ENCODE measurements at regions not wholly inside any gene's neighbourhood (a gene's known extent, or its start where the extent isn't known, plus 50 kb on each side); places are given as distances from the start of the nearest gene placed in this dataset.

DNA sequence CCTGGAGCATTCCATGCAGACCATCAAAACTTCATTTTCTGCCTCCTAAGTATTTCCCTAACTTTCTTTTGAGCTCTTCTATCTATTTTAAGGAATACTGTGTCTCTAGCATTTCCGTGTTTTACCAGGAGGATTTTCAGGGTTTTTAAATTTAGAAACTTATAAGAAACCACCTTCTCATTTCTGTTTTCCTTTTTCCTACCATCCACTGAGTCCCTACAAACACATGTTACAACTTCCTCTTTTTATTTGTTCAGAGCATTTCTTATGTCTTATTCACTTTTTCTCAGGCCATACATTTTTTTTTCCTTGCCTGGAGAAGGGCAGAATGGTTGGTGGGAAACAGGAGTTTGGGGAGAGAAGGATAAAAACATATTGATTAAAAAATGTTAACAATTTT lies 130.0 kb upstream of the BMP5 start:
- DNase-seq (ENCODE audit: low read depth in 2 of 3, low spot score in 2 of 3), result peak in 1 of 3 donors; percentile 27

DNA sequence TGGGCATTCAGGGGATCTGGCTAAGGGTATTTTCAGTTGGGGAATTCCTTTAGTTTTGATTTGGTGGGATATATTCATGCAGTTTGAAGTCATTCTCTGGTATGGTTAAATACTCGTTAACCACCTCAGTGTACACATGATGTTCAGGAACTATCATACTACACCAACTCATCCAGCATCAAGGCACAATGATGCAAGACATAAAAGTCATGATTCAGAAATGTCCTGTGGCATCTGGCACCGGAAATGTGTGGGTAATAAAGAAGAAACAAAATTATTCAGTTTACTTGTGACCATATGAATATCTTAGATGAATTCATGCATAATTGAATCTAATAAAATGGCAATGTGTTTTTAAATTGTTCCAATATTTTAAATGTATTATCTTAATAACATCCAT lies 129.0 kb upstream of the BMP5 start:
- DNase-seq (ENCODE audit: low read depth in 2 of 3, low spot score in 2 of 3), result no peak

DNA sequence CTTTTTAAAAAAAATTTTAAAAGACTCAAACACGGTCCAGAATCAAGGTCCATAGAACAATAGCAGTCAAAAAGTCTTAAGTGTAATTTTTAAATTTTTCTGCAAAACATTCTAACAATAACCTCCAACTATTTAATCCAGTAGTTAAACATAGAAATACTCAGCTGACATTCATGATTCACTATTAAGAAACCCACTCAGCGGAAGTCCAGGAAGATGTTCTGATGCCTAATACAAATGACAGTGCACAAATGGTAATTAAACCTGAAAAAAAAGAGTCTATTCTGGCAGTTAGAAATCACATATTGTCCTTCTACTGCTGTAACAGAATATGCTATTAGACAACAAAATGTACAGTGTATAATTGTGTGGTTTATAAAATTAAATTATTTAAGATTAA lies 128.2 kb upstream of the BMP5 start:
- no peak for DNase-seq (ENCODE audit: low read depth in 2 of 3, low spot score in 2 of 3)

DNA sequence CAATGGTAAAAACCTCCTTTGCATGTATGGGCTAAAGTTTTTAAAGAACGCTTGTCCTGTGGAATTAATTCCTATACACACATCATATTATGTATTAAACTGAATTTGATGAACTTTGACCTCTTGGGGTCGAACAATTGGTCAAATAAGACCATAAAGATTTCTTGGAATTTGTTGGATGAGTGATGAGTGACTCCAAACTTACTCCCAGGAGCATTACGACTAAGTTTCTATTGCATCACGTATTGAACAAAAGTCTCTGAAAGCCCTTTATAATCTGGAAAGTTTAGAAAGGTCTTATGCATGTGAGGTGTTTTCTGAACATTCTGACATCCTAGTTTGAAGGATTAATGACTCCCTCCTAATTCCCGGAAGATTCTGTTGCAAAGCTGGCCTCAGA lies 126.9 kb upstream of the BMP5 start:
- no peak for DNase-seq (ENCODE audit: low read depth in 2 of 3, low spot score in 2 of 3)

DNA sequence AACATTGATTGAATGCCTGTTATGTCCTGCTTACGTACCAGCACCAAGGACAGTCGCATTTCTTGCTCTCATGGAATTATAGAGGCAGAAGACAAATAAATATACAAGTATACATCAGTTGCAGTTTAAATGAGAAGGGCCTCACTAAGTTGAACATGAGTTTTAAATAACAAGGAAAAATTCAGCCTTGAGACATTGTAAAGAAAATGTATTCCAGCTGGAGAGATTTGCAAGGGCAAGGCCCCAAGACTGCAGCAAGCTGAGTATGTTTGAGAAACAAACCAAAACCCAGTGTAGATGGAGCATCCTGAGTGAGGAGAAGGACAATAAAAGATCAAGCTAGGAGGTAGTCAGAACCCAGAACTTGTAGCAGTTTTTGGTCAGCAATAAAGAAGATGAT lies 123.2 kb upstream of the BMP5 start:
- no peak for DNase-seq (ENCODE audit: low read depth in 2 of 3, low spot score in 2 of 3)

DNA sequence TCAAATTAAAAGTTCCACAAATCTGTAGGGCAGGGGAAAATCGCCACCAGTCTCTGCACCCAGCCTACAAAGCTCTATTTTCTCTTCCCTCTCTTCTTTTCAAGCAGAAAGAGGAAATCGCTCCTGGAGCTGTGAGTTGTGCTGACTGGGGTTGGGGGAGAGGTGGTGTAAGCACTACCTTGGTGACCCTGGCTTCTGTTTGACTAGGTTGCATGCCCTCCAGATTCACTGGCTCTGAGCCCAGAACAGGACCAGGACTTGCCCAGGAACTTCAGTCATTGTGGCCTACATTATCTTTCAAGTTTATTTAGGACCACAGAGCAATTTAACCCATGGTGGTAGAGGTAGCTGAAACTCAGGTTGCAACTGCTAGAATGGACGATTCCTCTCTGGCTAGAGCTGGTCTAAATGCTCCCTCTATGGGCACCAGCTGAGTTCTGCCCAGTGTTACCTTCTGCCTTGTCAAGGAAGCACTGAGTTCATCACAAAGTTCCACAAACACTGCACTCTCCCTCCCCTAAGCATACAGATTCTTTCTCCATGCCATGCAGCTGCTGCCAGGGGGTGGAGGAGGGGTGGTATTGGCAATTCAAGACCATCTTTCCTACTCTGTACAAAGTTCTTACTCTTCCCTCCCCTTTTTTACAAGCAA lies 122.0 kb upstream of the BMP5 start:
- DNase-seq (ENCODE audit: low read depth in 2 of 3, low spot score in 2 of 3), result no peak

DNA sequence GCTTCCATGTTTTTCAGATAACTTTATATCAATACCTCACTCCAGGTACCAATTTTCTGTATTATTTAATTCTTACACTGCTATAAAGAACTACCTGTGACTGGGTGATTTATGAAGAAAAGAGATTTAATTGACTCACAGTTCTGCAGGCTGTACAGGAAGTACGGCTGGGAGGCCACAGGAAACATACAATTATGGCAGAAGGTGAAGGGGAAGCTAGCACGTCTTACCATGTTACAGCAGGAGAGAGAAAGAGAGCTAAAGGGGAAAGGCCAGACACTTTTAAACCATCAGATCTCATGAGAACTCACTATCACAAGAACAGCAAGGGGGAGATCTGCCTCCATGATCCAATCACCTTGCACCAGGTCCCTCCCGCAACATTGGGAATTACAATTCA lies 119.1 kb upstream of the BMP5 start:
- peak in 1 of 3 donors; percentile 29 for DNase-seq (ENCODE audit: low read depth in 2 of 3, low spot score in 2 of 3)

DNA sequence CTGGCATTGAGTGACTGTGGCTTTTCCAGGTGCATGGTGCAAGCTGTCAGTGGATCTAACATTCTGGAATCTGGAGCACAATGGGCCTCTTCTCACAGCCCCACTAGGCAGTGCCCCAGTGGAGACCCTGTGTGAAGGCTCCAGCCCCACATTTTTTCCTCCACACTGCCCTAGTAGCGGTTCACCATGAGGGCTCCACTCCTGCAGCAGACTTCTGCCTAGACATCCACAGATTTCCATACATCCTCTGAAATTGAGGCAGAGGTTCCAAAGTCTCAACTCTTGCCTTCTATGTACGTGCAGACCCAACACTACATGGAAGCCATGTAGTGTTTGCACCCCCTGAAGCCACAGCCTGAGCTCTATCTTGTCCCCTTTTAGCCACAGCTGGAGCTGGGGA lies 118.0 kb upstream of the BMP5 start:
- DNase-seq (ENCODE audit: low read depth in 2 of 3, low spot score in 2 of 3), result no peak

DNA sequence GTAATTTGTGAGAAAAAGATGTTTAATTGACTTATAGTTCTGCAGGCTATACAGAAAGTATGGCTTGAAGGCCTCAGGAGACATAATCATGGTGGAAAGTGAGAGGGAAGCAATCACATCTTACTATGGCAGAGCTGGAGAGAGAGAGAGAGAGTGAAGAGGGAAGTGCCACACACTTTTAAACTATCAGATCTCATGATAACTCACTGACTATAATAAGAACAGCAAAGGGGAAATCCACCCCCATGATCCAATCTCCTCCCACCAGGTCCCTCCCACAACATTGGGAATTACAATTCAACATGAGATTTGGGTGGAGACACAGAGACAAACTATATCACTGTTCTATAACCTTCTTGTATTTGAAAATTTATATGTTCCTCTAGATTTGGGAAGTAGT lies 117.2 kb upstream of the BMP5 start:
- no peak for DNase-seq (ENCODE audit: low read depth in 2 of 3, low spot score in 2 of 3)

DNA sequence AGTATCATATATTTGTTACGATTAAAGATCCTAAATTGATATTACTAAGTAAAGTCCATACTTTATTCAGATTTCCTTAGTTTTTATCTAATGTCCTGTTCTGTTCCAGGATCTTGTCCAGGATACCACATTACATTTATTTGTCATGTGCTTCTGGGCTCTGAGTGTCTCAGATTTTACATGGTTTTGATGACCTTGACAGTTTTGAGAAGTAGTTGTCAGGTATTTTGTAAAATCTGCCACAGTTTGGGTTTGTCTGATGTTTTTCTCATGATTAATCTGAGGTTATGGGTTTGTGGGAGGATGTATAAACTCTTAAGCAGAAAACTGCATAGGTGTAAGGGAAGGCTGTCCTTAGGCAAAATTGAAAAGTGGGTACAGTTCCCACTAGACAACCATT lies 109.9 kb upstream of the BMP5 start:
- DNase-seq (ENCODE audit: low read depth in 2 of 3, low spot score in 2 of 3), result no peak

DNA sequence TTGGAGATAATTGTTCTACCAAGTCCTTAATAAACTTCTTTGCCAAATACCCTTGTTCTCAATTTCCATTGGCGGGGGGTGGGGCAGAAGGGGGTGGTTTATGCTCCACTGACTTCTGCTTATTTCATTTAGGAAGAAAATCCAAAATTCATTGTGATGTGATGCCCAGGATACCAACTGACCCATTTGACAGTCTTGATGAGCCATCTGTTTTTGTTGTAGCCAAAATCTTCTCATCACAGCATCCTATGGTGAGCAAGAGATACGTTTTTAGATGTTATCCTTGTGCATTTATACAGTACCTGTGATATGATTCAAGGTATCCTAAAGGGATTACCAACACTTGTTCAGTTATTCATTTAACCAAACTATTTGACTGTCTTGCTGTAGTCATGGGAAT lies 108.5 kb upstream of the BMP5 start:
- DNase-seq (ENCODE audit: low read depth in 2 of 3, low spot score in 2 of 3), result no peak

DNA sequence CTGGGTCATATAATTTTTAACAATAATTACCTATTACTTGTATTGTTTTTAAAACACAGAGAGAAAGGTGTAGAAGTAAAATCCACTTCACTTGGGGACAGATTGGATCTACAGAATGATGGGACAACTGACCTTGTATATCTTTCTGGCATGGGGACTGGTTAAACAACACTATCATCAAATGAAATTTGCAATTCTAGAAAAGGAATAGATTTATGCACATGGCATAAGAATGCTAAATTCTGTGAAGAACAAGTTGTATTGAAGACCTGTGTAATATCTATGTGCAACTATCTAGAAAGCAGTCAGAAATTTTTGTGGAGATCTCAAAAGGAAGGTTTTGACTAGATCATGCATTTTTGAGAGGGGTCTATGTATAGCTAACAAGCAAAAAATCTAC lies 106.3 kb upstream of the BMP5 start:
- DNase-seq (ENCODE audit: low read depth in 2 of 3, low spot score in 2 of 3), result no peak

DNA sequence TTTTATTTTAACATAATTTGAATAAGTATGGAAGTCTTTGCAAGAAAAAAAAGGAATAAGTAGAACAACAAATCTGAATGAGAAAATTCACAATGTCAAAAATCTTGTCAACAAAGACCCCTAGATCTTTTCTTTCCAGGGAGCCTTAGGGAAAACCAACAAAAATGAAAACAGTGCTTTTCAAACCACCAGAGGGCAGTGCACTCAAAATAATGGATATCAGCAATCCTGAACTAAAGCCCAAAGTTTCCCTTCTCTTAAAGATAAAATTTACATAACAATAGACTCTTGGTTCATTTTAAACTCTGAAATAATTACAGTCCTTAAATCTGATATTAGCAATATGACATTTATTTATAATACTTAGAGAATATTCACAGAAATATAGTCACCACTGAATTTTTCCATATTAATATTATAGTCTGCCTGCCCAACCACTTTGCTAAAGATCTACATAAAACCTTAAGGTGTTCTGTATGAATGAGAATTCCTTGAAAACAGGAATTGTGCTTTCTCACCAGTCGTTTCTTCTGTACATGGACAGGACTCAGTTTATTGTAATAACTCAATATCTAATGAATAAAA lies 105.3 kb upstream of the BMP5 start:
- peak in 2 of 3 donors; percentile 19 to 58 for DNase-seq (ENCODE audit: low read depth in 2 of 3, low spot score in 2 of 3)

DNA sequence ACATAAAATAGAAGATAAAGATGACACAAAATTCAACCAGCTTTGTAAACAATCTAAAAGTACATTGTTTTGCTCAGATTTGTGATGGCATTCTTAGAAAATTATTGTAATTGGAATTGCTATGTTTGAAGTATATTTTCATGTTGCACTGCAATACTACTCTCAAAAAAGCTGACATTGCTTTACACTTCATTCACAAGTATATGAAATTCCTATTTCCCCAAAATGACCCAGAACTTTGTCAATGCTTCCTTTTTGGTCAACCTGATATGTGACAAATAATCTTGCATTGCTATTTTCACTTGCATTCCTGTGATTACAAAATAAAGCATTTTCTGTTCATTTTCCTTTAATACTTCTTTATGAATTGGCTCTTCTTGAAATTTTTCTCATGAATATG lies 104.1 kb upstream of the BMP5 start:
- DNase-seq (ENCODE audit: low read depth in 2 of 3, low spot score in 2 of 3), result no peak

DNA sequence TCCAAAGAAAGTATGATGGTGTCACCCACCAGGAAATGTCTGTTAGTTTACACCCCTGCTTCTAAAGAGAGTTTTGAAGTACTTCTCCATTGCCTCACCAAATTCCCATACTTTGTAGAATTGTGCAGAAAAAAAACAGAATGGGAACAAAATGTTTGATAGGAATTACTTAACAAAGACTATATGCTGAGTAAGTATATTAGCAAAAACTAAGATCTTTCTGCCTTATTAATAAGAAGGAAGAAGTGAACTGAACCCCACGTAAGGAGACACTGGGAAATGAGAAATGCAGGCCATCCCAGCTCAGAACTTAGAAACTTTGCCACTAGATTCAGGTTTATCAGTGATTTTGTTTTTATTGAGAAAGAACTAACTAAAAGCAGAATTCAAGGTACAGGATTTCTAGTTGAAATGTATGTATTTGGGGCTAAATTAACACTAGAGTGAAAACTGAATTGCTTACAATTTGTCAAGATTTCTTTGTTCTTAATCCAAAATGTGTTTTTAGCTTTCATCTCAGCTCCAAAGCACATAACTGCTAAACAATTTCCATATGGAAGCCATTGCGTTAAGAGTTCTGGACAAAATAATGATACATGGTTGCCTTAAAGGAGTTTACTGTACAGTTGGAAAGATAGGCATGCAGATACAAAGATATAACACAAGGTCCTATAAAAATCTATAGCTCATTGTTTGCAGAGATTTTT lies 102.7 kb upstream of the BMP5 start:
- DNase-seq (ENCODE audit: low read depth in 2 of 3, low spot score in 2 of 3), result no peak

DNA sequence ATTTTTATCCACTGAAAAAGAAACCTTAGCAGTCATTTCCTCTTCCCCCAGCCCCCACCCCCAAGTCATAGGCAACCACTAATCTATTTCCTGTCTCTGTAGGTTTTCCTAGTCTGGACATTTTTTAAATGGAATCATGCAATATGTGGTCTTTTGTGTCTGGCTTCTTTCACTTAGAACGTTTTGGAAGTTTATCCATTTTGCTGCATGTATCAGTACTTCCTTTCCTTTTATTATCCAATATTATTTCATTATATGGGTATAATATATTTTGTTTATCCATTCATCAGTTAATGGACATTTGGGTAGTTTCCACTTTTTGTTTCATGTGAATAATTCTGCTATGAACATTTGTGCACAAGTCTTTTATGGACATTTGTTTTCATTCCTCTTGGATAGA lies 99.3 kb upstream of the BMP5 start:
- no peak for DNase-seq (ENCODE audit: low read depth in 2 of 3, low spot score in 2 of 3)

DNA sequence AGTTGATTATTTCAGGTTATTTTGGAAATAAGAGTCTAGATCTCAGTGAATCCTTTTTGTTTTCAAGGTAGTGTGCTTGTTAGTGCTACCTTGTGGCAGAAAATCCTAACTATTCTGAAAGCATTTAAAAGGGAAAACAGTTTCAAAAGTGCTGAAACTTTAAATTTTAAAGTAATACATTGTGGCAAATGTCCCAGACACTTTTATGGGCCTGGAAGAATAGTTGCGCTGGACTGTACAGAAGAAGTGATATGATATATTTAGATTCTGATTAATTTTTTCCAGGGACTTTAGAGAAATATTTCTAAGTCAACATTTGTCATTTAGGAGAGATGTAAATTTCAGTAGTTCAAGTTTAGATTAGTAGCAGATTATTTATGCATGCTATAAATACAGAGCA lies 96.7 kb upstream of the BMP5 start:
- DNase-seq (ENCODE audit: low read depth in 2 of 3, low spot score in 2 of 3), result no peak

DNA sequence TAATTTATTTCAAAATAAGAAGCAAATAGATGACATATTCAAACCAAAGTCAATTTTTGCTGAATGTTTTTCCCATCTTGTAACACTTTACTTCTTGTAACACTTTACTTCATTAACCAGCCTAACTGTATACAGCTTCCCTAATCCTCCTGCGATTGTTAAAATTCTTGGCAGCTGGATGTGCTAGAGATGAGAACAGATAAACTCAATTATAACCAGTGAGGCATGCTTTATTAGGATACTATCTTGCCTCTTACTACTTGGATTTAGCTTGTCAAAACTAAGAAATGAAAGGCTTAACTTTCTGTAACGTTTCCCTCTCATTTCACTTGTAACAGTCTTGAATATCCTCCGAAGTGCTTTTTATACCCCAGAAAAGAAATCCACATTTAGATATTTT lies 94.1 kb upstream of the BMP5 start:
- DNase-seq (ENCODE audit: low read depth in 2 of 3, low spot score in 2 of 3), result no peak

DNA sequence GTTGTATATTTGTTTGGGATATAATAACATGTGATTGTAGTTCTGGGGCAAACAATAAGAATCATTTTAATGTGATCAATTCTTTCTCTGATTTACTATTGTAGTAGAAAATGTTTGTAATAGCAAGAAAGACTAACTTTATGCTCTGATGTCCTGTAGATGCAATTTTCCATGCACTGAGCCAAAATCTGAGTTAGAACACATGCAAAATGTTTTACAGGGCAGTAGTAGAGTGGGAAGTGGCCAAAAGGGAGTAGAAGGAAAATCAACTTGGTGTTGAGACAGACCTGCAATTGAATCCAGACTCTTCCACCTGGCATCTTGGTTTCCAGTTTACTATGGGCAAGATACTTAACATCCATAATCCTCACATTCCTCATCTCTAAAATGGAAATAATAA lies 93.5 kb upstream of the BMP5 start:
- no peak for DNase-seq (ENCODE audit: low read depth in 2 of 3, low spot score in 2 of 3)

DNA sequence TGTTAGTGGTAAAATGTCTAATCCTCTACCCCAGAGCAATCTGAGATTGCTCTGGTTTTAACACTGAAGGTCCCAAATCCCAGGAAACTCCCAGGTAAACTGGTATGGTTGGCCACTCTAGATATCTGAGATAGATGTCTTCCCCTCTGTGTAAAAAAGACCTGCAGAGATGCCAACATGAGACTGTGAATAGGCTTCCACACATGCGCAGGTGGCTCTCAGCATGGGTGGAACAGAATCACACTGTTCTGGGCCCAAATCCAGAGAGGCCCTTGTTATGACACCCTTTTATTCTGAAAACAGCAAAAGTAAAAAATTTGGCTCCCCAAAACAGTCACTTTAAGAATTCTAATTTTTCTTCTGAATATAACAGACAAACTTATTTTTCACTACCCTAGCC lies 88.7 kb upstream of the BMP5 start:
- no peak for DNase-seq (ENCODE audit: low read depth in 2 of 3, low spot score in 2 of 3)

DNA sequence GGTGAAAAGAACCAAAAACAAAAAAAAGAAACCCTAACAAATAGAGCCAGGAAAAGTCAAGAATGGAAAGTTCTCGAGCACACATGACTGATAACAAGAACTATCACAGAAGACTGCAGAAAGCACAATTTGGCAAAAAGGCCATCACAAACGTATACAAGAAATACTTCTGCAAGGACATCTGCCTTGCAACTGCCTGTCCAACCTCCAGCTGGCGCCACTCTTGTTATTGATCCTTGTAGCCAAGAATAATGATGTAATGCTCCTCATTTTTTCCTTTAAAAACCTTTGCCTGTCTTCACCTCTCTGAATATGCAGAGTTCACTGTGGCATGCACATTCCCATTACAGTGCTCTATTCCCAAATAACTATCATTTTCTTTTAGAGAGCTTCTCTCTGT lies 87.9 kb upstream of the BMP5 start:
- DNase-seq (ENCODE audit: low read depth in 2 of 3, low spot score in 2 of 3), result no peak

DNA sequence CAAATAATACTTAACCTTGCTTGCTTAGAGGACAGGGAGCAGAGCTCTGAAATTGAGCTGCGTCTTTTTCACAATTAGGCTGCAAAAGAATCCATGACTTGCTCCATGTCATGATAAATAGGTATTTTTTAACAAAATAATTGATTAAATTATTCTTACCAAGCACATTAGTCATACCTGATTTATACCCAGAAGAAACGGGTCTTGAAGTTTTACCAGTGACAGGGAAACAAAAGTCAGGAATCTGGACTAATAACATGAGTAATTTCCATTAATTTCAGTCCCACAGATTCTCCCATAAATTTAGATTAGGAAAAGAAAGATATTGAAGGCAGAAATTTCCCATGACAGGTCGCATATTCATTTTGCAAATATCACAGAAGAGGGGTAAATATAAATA lies 85.0 kb upstream of the BMP5 start:
- no peak for DNase-seq (ENCODE audit: low read depth in 2 of 3, low spot score in 2 of 3)

DNA sequence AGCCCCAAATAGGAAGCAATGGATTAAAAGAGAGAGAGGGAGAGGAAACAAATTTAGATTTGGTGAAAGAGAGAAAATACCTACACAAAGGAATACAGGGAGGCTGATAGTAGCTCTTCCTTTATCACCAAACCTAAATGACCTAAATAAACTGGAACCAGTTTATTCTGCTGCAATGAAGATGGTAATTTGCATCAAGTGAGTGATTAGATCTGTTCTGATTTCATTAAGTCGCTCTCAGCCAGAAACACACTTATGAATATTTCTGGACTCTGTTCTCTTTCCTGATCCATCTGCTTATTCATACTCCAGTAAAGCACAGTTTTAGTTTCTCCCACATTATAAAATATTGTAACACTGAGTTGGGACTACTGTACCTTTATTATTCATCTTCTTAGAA lies 83.4 kb upstream of the BMP5 start:
- DNase-seq (ENCODE audit: low read depth in 2 of 3, low spot score in 2 of 3), result no peak
